NCI-H1436 (cell line): ENCODE measurements at regions not wholly inside any gene's neighbourhood (a gene's known extent, or its start where the extent isn't known, plus 50 kb on each side); places are given as distances from the start of the nearest gene placed in this dataset.

Experiments
- DNase-seq: peaks from one replicate; lab custom pipeline; 2025; lab: John Stamatoyannopoulos, UW

GRCh38 chr11:86193297-86194095 is 51.1 kb upstream of the EED start:
- DNase-seq, result peak; percentile 84

- DNase-seq, result peak; percentile 70
Measured at GRCh38 chr11:86192519-86193257, 51.9 kb upstream of the EED start.

GRCh38 chr11:86191874-86192273 is 52.7 kb upstream of the EED start:
- no peak for DNase-seq

- no peak for DNase-seq
Measured at GRCh38 chr11:86187027-86187426, 57.5 kb upstream of the EED start.

- DNase-seq, result no peak
Measured at GRCh38 chr11:86186386-86186785, 58.2 kb upstream of the EED start.

GRCh38 chr11:86185381-86185750 is 59.2 kb upstream of the EED start:
- no peak for DNase-seq

- DNase-seq, result no peak
Measured at GRCh38 chr11:86184728-86185380, 59.7 kb upstream of the EED start.

DNA sequence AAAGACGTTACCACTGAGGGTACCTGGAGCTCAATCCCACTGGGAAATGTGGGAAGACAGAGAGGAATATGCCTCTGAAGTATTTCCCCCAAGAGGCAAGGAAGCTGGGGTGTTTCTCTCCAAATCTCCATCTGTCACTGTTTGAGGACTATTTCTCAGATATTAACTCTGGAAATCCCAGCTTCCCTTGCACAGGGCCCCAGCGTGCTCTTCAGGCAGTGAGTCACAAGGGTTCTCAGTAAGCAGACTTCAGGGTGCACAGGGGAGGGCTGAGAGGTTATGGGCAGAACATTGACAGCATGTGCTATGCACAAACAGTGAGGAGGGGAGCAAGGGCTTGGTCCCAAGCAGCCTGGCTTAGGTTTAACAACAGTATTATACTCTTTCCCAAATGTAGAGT is 60.9 kb upstream of the EED start:
- no peak for DNase-seq

DNA sequence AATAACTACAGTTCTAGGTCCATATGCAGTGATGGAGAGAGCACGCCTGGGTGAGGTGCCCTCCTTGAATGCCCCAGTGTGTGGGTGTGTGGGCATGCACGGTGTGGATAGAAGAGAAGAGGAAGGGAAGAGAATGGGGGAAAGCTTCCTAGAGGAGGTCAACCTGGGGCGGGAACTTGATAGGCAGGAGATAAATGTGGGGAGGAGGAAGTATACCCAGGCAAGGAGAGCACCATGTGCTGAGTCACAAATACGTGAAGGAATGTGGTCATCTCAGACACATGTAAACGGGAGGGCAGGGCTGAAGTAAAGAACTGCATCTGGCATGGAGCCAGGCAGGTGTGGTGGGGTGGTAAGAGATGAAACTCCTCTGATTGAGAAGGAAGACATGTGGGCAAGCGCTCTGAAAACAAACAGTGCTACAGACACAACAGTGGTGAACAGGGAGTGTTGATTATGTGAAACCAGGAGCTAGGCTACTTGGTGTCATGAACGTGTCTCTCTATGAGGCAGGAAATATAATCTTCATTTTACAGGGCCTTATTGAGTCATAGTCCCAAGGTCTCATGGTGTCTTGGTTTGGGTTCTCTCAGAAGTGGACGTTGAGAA is 61.5 kb upstream of the EED start:
- DNase-seq, result no peak

GRCh38 chr11:86181379-86181778 is 63.2 kb upstream of the EED start:
- no peak for DNase-seq

GRCh38 chr11:86180851-86181250 is 63.7 kb upstream of the EED start:
- no peak for DNase-seq

DNA sequence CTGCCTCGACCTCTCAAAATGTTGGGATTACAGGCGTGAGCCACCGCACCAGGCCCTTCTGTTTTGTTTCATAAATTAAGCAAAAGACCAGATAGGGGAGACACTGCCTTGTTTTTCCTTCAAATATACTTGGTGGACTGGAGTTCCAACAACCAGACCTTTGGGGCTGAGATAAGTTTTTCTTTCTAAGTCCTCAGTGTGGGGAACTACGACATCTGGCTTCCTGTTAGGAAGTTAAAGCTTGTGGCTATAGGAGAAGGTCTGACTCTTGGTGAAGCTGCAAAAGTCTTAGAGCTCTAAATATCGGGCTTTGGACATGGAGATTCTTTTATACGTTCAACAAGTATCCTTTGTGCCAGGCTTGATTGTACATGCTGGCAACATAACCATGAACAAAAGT is 64.1 kb upstream of the EED start:
- no peak for DNase-seq

GRCh38 chr11:86179646-86180064 is 64.9 kb upstream of the EED start:
- DNase-seq, result no peak

GRCh38 chr11:86177302-86177701 is 67.3 kb upstream of the EED start:
- DNase-seq, result no peak

GRCh38 chr11:86176165-86176884 is 68.2 kb upstream of the EED start:
- no peak for DNase-seq

DNA sequence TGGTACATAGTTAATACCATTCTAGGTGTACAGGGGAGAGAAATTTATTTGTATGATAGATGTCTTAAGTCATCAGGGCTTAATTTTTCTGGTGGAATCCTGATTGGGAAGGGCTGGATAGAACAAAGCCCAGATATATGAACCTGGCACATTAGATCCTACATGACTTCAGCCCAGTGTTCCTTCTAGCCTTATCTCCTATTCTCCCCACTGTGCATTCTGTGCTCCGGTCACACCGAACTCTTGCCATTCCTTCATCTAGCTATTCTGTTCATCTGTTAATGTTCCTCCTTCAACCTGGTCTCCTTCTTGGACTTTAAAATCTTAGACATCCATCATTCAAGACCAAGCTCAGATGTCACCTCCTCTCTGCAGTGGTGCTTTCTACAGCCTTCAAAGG is 68.9 kb upstream of the EED start:
- no peak for DNase-seq

GRCh38 chr11:86175191-86175590 is 69.4 kb upstream of the EED start:
- DNase-seq, result no peak

DNA sequence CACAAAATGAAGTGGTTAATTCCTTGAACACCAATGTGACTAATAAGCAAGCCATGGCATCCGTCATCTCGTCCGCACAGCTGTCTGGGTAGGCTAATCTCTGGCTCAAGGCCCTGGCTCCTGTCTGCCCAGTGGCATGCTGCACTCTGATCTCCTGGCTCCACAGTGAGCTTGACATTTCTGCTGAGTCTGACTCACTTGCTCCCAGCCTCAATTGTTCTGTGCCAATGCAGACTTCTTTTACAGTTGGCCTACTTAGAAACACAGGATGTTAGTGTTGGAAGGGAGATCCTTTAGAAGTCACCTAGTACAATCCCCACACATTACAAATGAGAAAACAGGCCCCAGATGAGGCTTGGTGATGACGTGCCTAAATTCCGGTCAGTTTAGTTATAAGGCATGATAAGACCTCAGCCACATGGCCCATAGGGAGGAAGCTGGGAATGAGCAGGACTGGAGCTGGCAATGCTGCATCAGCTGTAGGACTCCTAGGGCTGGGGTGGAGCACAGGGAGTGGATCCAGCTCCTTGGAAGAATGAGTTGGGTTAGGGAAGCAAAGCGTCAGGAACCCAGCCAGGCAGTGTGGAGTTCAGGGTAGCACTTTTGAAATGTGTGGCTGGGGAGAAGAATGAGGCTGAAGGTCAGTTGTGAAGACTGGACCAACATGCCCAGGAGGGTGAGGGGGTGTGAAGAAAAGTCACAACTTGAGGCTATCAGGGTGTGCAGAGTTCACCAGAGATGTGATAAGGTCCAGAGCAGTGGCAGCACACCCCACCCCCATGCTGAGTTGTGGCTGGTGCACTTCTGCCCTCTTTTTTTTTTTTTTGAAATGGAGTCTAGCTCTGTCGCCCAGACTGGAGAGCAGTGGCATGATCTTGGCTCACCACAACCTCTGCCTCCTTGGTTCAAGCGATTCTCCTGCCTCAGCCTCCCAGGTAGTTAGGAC is 70.2 kb upstream of the EED start:
- no peak for DNase-seq

DNA sequence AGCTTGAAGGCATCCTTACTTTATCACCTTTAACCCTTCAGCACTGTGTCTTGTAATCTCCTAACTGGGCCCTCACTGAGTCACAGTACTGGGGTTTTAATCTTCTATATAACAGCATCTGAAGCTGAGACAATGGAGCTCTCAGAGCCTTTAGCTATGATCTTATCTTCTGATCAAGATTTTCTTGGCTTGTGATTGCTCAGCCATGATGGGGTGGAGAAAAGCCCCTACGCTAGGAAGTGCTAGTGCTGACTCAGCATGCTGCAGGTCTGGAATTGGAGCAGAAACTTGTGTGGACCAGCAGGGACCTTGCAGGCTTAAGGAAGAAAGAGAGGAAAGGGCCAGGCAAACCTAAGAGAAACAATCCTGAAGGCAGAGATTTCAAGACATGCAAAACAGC is 71.7 kb upstream of the EED start:
- DNase-seq, result no peak

DNA sequence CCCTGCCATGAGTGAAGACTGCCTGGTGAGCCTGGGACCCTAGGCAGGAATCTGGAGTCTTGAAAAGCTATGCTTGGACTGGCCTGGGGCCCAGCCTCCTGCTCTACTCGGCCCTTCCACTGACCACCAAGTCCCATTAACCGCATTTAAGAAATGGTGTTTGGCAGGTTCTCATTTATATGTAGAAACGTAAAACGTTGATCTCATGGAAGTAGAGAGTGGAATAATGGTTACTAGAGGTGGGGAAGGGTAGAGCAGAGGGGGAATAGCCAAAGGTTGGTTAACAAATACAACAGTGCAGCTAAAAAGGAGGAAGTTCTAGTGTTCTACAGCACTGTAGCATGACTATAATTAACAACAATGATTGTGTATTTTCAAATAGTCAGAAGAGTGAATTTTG is 72.9 kb upstream of the EED start:
- DNase-seq, result no peak
